Epithelial cell of proximal tubule (primary cell): ENCODE measurements at regions not wholly inside any gene's neighbourhood (a gene's known extent, or its start where the extent isn't known, plus 50 kb on each side); places are given as distances from the start of the nearest gene placed in this dataset.
"Not testable (repeated sequence)": the region's sequence is repeated elsewhere in the genome, so short reads cannot be mapped to it uniquely, and the experiment has no call there.

Experiments used
- DNase-seq: peaks from one replicate; pipeline ENCODE4 v3.0.0-alpha.2; 2011; ENCODE audit warnings: low read depth
- H3K4me3 ChIP-seq: 2 replicates; pipeline ENCODE4 v1.5.1; 2011; ENCODE audit warnings: low read depth, mild to moderate bottlenecking, low read length
- CTCF ChIP-seq: conservative IDR thresholded peaks from 2 replicates; pipeline ENCODE4 v1.5.1; 2012; ENCODE audit warnings: low read depth, mild to moderate bottlenecking, low read length

DNA sequence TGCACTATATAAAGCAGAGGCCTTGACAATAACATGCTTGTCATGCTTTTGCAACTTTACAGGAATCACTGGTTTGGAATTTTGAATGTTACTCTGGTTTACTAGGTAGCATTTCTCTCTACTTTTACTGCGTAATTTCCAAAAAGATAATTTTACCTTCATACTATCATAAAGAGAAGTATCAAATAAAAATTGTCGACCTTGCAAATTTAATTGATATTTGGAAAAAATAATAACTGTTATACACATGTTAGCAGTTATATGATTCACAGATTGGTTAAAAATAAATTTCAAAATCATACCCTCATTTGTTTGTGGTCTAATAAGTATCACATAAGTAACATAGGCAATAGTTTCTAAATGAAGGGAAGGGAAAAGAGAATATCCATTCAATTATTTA, 228.5 kb upstream of the CACNA2D1 start:
- TF ChIP-seq CTCF = no peak
- H3K4me3 ChIP-seq = no peak overlapping the region
- no peak for DNase-seq

- no peak overlapping the region for H3K4me3 ChIP-seq
- DNase-seq = no peak
- no peak for TF ChIP-seq CTCF
Measured at GRCh38 chr7:82669141-82669540, 225.6 kb upstream of the CACNA2D1 start.

DNA sequence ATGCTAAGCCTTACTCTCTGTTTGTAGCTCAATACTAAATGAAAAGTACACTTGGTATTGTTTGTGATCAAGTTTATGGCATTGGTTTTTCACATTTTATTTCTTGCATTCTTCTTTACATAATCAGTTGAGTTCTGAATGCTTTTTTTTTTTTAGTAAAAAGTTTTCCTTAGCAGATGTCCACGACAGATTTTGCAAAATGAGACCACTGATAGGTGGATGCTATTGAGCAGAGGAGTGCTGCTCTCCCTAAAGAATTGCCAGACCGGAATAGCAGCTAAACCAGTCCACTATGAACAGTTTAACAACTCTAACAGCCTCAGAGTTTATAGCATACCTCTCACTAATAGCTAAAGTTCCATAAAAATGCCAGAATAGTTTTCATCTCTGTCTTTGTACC, 225.1 kb upstream of the CACNA2D1 start:
- no peak overlapping the region for H3K4me3 ChIP-seq
- no peak for DNase-seq
- TF ChIP-seq CTCF = no peak

DNA sequence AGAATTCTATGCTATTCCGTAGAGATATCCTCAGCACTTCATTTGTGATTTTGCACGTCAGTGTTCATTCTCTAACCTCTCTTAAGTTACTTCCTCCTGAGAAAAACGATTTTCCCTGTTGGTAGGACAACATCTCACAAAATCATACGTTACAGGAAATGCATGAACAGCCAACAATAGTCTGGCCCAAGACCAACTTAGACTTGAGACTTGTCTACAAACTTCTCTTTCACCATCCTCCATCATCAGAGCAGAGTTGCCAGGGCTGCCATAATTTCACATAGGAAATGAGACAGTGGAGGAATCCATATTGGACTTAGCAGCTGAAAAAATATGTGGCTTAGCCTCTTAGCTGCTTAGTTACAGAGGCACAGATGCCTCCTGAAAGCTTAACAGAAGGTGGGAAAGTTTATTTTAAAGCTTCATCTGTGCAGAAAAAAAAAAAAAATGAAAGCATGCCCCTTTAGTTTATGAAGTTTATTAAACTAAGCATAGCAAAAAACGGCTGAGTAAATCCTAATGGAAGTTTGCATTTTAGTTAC, 222.5 kb upstream of the CACNA2D1 start:
- H3K4me3 ChIP-seq = no peak overlapping the region
- DNase-seq = no peak
- no peak for TF ChIP-seq CTCF

DNA sequence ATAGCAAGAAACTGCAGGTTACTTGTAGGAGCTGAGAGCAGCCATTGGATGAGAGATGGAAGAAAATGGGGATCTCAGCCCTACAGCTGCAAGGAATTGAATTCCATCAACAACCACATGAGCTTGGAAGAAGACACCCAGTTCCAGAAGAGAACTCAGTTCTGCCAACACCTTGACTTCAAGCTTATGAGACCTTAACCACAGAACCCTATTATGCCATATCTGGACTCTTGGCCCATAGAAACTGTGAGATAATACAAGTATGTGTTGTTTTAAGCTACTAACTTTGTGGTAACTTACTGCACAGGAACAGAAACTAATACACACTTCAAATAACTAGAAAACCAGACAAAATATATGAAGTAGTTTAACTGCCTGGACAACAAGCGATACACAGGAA, 212.4 kb upstream of the CACNA2D1 start:
- DNase-seq = no peak
- no peak overlapping the region for H3K4me3 ChIP-seq
- TF ChIP-seq CTCF = no peak

- H3K4me3 ChIP-seq, DNase-seq: not testable (repeated sequence)
Measured at GRCh38 chr7:82650095-82650494, 206.5 kb upstream of the CACNA2D1 start.

DNA sequence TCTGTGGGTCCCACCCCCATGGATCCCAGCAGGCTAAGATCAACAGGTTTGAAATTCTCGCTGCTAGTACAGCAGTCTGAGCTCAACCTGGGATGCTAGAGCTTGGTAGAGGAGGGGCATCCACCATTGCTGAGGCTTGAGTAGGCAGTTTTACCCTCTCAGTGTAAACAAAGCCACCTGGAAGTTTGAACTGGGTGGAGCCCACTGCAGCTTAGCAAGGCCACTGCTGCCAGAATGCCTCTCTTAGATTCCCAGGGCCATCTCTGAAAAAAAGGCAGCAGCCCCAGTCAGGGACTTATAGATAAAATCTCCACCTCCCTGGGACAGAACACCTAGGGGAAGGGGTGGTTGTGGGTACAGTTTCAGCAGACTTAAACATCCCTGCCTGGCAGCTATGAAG, 190.0 kb upstream of the CACNA2D1 start:
- no peak overlapping the region for H3K4me3 ChIP-seq
- no peak for TF ChIP-seq CTCF
- DNase-seq = no peak
